GM18858 (cell line): ENCODE measurements at regions not wholly inside any gene's neighbourhood (a gene's known extent, or its start where the extent isn't known, plus 50 kb on each side); places are given as distances from the start of the nearest gene placed in this dataset.
"Not testable (repeated sequence)": the region's sequence is repeated elsewhere in the genome, so short reads cannot be mapped to it uniquely, and the experiment has no call there.

Experiments
- ATAC-seq: cut with Tn5 transposase; IDR thresholded peaks from one replicate; pipeline ENCODE4 v1.9.1; 2021; ENCODE audit not compliant: unreplicated experiment

GRCh38 chrX:84856791-84857190 lies 146.9 kb upstream of the APOOL start:
- ATAC-seq: not testable (repeated sequence)

DNA sequence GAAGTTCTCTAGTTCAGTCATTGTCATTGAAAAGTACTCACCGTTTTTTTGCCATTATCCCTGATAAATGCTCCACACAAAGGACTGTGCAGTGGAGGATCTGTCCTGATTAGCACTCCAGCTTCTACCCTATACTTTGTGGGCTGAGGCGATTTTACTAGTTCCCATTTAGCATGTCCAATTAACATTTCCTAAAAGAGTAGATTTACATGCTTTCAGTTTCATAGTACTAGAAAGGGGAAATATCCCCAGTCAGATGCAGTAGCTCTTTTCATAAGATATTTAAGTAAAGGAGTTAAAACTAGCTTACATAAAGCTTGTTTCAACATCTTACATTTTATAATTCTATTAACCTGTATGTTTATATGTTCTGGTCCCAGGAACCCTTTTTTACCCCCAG lies 144.9 kb upstream of the APOOL start:
- ATAC-seq: not testable (repeated sequence)

GRCh38 chrX:84865113-84865512 lies 138.6 kb upstream of the APOOL start:
- no peak for ATAC-seq

DNA sequence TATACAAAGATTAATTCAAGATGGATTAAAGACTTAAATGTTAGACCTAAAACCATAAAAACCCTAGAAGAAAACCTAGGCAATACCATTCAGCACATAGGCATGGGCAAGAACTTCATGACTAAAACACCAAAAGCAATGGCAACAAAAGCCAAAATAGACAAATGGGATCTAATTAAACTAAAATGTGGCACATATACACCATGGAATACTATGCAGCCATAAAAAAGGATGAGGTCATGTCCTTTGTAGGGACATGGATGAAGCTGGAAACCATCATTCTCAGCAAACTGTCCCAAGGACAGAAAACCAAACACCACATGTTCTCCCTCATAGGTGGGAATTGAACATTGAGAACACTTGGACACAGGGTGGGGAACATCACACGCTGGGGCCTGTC lies 133.4 kb upstream of the APOOL start:
- not testable (repeated sequence) for ATAC-seq

DNA sequence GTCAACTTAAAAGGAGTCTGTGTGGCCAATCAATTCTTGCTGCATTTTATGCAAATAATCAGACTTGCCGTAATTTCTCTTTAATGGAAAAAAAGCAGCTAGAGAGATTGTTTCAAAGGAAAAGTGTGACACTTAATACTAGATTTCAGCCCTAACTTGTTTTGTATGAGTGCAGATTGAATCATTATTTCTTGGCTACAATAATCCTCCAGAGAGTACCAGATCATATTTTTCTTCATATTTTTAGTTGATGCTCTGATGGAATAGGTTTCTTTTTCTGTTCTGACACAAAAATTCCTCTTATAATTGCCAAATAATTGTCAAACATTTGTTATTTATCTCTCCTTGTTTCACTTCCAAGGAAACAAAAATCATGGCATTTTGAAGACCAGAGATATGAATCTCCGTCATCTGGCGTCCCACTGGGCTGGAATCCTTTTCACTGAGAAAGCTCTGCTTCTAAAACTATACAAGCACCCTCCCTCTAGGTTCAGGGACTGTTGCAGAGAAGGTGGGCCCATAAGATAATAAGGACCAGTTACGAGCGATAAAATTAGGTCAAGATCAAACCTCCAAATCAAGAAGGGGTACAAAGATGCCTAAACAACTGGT lies 131.4 kb upstream of the APOOL start:
- not testable (repeated sequence) for ATAC-seq

- ATAC-seq: no peak
Measured at GRCh38 chrX:84873176-84873575, 130.5 kb upstream of the APOOL start.

- no peak for ATAC-seq
Measured at GRCh38 chrX:84876876-84877275, 126.8 kb upstream of the APOOL start.

DNA sequence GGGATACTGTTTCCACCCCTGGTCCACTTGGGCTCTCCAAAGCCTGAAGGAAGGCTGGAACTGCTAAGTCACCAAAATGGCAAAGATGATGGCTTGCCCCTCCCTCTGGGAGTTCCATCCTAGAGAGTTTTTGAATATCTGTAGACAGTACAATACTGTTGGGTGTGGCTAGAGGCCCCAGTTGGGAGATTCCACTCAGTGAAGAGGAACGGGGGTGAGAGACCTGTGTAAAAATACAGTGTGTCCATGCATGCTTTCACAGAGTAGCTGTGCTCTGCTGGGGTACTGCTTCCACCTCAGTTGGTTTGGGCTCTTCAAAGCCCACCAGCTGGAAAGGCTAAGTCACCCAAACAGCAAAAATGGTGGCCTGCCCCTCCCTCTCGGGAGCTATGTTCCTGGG lies 109.8 kb upstream of the APOOL start:
- no peak for ATAC-seq

DNA sequence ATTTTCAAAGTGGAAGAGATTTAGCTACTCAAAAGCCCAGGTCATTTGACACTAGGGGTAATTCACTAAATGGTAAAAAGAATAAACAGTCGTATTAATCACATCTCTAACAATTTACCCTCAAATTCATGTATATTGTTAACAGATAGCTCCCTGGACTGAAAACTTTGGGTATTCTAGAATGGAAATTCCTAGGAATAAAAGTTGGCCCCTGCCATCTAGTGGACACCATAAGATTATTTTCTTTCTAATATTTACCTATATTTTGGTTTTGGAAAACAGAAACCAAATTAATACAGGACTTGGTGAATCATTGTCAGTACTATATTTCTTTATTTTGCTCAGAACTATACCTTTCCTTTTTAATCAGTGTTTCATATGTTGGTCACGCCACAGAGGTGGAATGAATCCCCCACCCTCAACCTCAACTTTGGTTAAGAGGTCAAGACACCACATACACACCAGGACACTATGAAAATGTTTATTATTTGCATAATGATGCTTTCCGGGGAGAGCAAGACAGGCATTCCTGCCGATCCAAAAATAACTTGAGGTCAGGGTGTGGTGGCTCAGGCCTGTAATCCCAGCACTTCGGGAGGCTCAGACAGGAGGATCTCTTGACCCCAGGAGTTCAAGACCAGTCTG lies 96.2 kb upstream of the APOOL start:
- no peak for ATAC-seq

DNA sequence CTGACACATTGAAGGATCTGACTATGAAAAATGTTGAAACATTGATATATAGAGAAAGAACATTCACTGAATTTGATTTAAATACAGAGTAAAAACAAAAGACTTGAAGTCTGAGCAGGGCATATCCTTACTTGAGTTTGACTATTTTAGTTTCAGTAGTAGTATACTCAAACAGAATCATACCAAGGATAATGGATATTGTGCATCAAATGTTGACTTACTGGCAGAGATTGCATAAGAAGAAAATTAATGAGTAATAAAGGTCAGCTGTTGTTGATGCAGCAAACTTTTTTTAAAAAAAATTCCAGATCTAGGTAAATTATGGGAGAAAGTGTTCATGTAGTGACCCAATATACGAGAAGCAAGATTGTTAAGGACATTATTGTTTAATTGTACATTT lies 94.5 kb upstream of the APOOL start:
- no peak for ATAC-seq

DNA sequence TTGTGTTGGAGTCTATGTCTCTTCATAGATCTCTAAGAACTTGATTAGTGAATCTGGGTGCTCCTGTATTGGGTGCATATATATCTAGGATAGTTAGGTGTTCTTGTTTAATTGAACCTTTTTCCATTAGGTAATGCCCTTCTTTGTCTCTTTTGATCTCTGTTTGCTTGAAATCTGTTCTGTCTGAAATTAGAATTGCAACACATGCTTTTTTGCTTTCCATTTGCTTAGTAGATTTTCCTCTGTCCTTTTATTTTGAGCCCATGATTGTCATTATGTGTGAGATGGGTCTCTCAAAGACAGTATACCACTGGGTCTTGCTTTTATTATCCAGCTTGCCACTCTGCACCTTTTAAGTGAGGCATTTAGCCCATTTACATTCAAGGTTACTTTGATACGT lies 79.1 kb upstream of the APOOL start:
- no peak for ATAC-seq

DNA sequence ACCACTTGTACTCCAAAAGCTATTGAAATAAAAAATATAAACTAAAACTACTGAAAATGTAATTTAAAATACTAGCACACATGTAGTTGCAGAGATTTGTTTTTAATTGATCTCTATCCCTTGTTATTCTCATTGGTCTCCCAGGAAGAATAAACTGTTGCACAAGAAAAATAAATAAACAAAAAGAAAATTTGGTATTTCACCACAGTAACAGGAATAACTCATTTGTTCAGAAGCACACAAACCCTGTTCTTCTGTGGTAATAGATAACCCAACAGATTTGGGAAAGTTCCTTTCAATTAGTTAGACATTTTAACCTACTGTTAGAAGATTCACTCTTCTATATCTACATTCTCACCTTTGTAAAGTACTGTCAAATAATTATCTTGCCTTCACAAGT lies 70.9 kb upstream of the APOOL start:
- ATAC-seq: no peak

- no peak for ATAC-seq
Measured at GRCh38 chrX:84933956-84934556, 69.6 kb upstream of the APOOL start.
